Spleen (tissue), 7 donors: ENCODE measurements at regions not wholly inside any gene's neighbourhood (a gene's known extent, or its start where the extent isn't known, plus 50 kb on each side); places are given as distances from the start of the nearest gene placed in this dataset.

Source experiments
- POLR2A ChIP-seq, 3 donors: fragments of 450-650 bp; IDR thresholded peaks; one replicate each; pipeline ENCODE4 v1.5.1; 2017; ENCODE audit warnings: antibody characterized with exemption in 3 of 3, mild to moderate bottlenecking in 1 of 3
- POLR2AphosphoS5 ChIP-seq, 3 donors: sonication (generic); formaldehyde crosslinking; IDR thresholded peaks; one replicate each; pipeline ENCODE4 v1.5.1; 2017; ENCODE audit warnings: antibody characterized with exemption in 3 of 3
- TF ChIP-seq, protein P1 (sequence below), 11 experiments: fragments of 200-600 bp in 7 of 11; fragments of 450-650 bp in 4 of 11; sonication (generic) in 4 of 11; IDR thresholded peaks in 8 of 11; conservative IDR thresholded peaks in 3 of 11; 1 replicate in 7 of 11; 2 replicates in 4 of 11; pipeline versions ENCODE4 v1.4.0 to v1.8.0; 2016 to 2021; ENCODE audit warnings: antibody characterized with exemption in 11 of 11, inconsistent platforms in 4 of 11, mild to moderate bottlenecking in 1 of 11
- donor health status: DM: no; HTN: no; CAD: no; lungs with moderate emphysema.
- donor health status: DM: no; HTN: no; CAD: no.
- donor health status: DM: no; HTN: no; CAD: no.

DNA sequence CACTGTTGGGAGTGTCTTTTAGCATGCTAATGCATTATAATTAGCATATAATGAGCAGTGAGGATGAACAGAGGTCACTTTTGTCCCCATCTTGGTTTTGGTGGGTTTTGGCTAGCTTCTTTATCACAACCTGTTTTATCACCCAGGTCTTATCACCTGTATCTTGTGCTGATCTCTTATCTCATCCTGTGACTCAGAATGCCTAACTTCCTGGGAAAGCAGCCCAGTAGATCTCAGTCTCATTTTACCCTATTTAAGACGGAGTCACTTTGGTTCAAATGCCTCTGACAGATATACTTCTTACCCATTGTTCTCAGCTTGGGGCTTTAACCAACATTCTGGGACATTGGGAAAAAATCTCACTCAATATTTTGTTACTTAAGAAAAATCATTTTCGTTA is 348.7 kb downstream of the PBX1 start:
- TF ChIP-seq, protein P1, sequence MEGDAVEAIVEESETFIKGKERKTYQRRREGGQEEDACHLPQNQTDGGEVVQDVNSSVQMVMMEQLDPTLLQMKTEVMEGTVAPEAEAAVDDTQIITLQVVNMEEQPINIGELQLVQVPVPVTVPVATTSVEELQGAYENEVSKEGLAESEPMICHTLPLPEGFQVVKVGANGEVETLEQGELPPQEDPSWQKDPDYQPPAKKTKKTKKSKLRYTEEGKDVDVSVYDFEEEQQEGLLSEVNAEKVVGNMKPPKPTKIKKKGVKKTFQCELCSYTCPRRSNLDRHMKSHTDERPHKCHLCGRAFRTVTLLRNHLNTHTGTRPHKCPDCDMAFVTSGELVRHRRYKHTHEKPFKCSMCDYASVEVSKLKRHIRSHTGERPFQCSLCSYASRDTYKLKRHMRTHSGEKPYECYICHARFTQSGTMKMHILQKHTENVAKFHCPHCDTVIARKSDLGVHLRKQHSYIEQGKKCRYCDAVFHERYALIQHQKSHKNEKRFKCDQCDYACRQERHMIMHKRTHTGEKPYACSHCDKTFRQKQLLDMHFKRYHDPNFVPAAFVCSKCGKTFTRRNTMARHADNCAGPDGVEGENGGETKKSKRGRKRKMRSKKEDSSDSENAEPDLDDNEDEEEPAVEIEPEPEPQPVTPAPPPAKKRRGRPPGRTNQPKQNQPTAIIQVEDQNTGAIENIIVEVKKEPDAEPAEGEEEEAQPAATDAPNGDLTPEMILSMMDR (IDR thresholded peaks at IDR 0.05 in 8 of 11, conservative IDR thresholded peaks at IDR 0.05 in 3 of 11), result no peak
- no peak for TF ChIP-seq POLR2AphosphoS5 (IDR thresholded peaks at IDR 0.05)
- TF ChIP-seq POLR2A (IDR thresholded peaks at IDR 0.05), result no peak
